ENCODE measurements at regions not wholly inside any gene's neighbourhood (a gene's known extent, or its start where the extent isn't known, plus 50 kb on each side); places are given as distances from the start of the nearest gene placed in this dataset.
A peak's percentile ranks its signal among the peaks of the same experiment; 100 is the strongest.

DNA sequence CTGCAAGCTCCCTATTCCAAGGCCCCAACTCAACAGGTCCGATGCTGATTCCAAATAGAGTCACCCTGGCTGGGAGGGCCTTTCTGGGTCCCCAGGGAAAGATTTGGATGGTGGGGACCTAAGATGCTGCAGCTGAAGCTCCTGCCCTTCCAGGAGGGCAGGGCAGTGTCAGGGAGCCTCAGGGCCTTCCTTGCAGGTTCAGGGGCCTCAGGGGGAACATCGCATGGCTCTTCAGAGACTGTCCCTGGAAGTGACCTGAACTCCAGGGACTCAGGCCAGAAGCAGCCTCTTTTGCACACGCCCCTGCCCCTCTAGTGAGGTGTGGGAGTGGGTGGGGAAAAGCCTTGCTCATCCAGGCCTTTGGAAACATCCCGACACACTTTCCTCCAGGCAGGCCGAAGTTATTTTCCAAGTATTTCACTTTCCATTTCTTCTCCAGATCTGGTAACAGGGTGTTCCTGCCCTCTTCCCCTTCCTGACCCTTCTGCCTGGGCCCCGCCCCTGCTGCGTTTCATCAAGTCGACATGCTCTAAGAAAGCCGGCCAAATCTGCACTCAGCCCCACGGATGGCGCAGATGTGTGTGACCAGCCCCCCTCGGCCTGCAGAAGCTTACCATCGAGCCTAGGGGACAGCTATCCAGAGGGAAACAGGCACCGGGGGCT, 159.5 kb downstream of the FGF18 start:
- H3K4me1 ChIP-seq (ENCODE audit: control insufficient read depth in 2 of 2, insufficient read depth in 2 of 2, low read length in 2 of 2) = no peaks in the 10 kb centered on the region
- peaks cover 0 to 34% (median 13%) of the 10 kb centered on the region in 5 donors for H3K27me3 Mint-ChIP-seq
- ChIA-PET CTCF (no interaction called here), POLR2A (no interaction called here)
- no peak overlapping the region for H3K27ac ChIP-seq (ENCODE audit: low read depth, low read length)
- H3K27ac Mint-ChIP-seq = no peak overlapping the region
- H3K4me3 ChIP-seq (ENCODE audit: low read length) = no peak overlapping the region
- H3K4me3 Mint-ChIP-seq = no peak overlapping the region
- intact Hi-C loops (cut with micrococcal nuclease) = no loop called here
- no peaks in the 10 kb centered on the region for H3K9me3 ChIP-seq (ENCODE audit: control insufficient read depth in 2 of 3, low read length in 3 of 3)
- ATAC-seq (no peak), DNase-seq (no peak)
- H3K27me3 ChIP-seq (ENCODE audit: control insufficient read depth in 2 of 2, insufficient read depth in 2 of 2, low read length in 2 of 2) = no peaks in the 10 kb centered on the region
- no peaks in the 10 kb centered on the region for H3K36me3 ChIP-seq (ENCODE audit: control insufficient read depth in 2 of 3, insufficient read depth in 3 of 3, low read length in 3 of 3)
- peaks cover 0 to 4% (median 0%) of the 10 kb centered on the region in 5 donors for H3K36me3 Mint-ChIP-seq
- H3K9me3 Mint-ChIP-seq = peaks cover 0 to 16% (median 6%) of the 10 kb centered on the region in 11 donors
- H3K4me1 Mint-ChIP-seq = no peaks in the 10 kb centered on the region

DNA sequence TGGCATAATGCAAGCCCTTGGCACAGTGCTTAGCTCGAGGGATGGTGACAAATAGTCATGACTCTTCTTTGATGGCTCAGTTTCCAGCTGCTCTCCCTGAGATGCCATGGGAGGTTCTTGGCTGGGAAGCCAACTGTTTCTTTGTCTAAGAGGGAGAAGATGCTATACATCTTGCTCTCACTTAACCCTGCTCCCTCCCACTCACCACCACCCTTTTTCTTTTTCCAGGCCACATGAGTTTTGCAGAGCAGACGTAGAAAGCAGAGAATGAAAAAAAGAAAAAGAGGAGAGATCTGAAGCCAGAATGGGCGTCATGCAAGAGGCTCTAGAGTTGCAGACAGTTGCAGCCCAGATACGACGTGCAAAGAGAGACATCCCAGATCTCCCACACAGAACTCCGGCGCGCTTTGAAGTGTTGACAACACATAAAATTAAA, 160.5 kb downstream of the FGF18 start:
- Histone ChIP-seq H3K36me3 (ENCODE audit: control insufficient read depth in 2 of 3, insufficient read depth in 3 of 3, low read length in 3 of 3) (no peaks in the 10 kb centered on the region), H3K4me3 (ENCODE audit: low read length) (no peak overlapping the region), H3K27me3 (ENCODE audit: control insufficient read depth in 2 of 2, insufficient read depth in 2 of 2, low read length in 2 of 2) (no peaks in the 10 kb centered on the region), H3K27ac (ENCODE audit: low read depth, low read length) (no peak overlapping the region), H3K9me3 (ENCODE audit: control insufficient read depth in 2 of 3, low read length in 3 of 3) (no peaks in the 10 kb centered on the region), H3K4me1 (ENCODE audit: control insufficient read depth in 2 of 2, insufficient read depth in 2 of 2, low read length in 2 of 2) (no peaks in the 10 kb centered on the region)
- H3K27ac Mint-ChIP-seq = no peak overlapping the region
- peaks cover 0 to 33% (median 14%) of the 10 kb centered on the region in 5 donors for H3K27me3 Mint-ChIP-seq
- H3K4me1 Mint-ChIP-seq = no peaks in the 10 kb centered on the region
- H3K9me3 Mint-ChIP-seq = peaks cover 0 to 13% (median 5%) of the 10 kb centered on the region in 11 donors
- DNase-seq (no peak), ATAC-seq (no peak)
- H3K4me3 Mint-ChIP-seq = no peak overlapping the region
- POLR2A ChIA-PET = no interaction called here
- intact Hi-C loops (cut with micrococcal nuclease) = no loop called here
- H3K36me3 Mint-ChIP-seq = peaks cover 0 to 4% (median 0%) of the 10 kb centered on the region in 5 donors
- CTCF ChIA-PET = no interaction called here

DNA sequence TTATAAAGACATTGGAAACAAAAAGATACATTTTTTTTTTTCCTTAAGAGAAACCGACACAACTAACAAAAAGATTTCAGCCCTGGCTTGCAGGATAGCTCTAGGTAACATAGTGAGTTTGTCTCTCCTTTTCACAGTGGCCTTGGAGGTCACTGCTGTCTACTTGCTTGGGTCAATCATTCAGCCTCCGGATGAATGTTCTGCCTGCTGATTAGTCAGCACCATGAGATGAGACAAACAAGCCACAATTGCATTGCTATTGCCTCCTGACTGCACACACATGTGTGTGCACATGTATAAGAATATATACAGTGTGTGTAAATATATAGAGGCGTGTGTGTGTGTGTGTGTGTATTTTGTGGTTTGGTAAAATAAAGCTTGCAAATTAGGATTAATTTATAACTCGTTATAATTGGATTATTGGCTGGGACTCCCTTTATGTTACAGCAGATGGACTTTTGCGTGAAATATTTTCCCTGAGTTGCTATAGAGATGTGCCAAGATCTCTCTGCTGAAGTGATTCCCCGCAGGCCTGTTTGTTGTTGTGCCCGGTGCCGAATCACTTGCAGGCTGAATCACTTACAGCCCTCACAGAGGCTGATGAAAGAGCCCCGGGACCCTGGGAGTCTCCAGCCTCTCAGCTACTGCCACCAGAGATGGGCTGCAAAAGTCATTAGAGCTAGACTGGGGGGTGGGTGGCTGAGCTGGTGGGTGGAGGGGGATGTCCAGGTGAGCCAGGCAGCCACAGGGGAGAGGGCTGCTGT, 161.2 kb downstream of the FGF18 start:
- Mint-ChIP-seq H3K27me3 (peaks cover 0 to 31% (median 14%) of the 10 kb centered on the region in 5 donors), H3K4me1 (no peaks in the 10 kb centered on the region), H3K4me3 (no peak overlapping the region), H3K27ac (no peak overlapping the region), H3K9me3 (peaks cover 0 to 11% (median 5%) of the 10 kb centered on the region in 11 donors), H3K36me3 (peaks cover 0 to 4% (median 0%) of the 10 kb centered on the region in 5 donors)
- ChIA-PET POLR2A (no interaction called here), CTCF (no interaction called here)
- Histone ChIP-seq H3K27me3 (ENCODE audit: control insufficient read depth in 2 of 2, insufficient read depth in 2 of 2, low read length in 2 of 2) (no peaks in the 10 kb centered on the region), H3K4me1 (ENCODE audit: control insufficient read depth in 2 of 2, insufficient read depth in 2 of 2, low read length in 2 of 2) (no peaks in the 10 kb centered on the region), H3K27ac (ENCODE audit: low read depth, low read length) (no peak overlapping the region), H3K36me3 (ENCODE audit: control insufficient read depth in 2 of 3, insufficient read depth in 3 of 3, low read length in 3 of 3) (no peaks in the 10 kb centered on the region), H3K9me3 (ENCODE audit: control insufficient read depth in 2 of 3, low read length in 3 of 3) (no peaks in the 10 kb centered on the region), H3K4me3 (ENCODE audit: low read length) (no peak overlapping the region)
- intact Hi-C loops (cut with micrococcal nuclease) = no loop called here
- DNase-seq = no peak
- no peak for ATAC-seq

DNA sequence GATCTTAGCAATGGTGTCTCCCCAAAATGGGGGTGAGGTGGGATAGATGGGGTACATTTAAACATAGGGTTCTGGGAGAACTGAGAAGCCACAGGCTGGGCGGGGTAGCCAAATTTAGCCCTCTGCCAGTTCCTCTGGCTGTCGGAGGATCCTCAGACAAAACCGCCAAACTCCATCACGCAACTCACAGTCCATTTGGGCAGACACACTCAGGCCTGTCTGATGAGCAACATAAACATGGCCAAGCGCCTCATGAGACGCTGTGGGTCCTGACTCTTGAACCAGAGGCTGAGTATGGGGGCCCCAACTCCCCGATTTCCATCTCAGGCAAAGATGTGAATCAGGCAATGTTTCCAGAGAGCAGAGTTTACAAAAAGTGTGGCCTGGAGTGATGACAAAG, 162.3 kb downstream of the FGF18 start:
- DNase-seq (no peak), ATAC-seq (no peak)
- Mint-ChIP-seq H3K4me1 (no peaks in the 10 kb centered on the region), H3K4me3 (no peak overlapping the region), H3K27ac (no peak overlapping the region), H3K27me3 (peaks cover 0 to 35% (median 10%) of the 10 kb centered on the region in 5 donors), H3K9me3 (peaks cover 0 to 2% (median 0%) of the 10 kb centered on the region in 11 donors), H3K36me3 (no peaks in the 10 kb centered on the region)
- H3K9me3 ChIP-seq (ENCODE audit: control insufficient read depth in 2 of 3, low read length in 3 of 3) = no peaks in the 10 kb centered on the region
- CTCF ChIA-PET = no interaction called here
- H3K4me3 ChIP-seq (ENCODE audit: low read length) = no peak overlapping the region
- intact Hi-C loops (cut with micrococcal nuclease) = no loop called here
- POLR2A ChIA-PET = no interaction called here
- no peaks in the 10 kb centered on the region for H3K4me1 ChIP-seq (ENCODE audit: control insufficient read depth in 2 of 2, insufficient read depth in 2 of 2, low read length in 2 of 2)
- H3K27ac ChIP-seq (ENCODE audit: low read depth, low read length) = no peak overlapping the region
- H3K27me3 ChIP-seq (ENCODE audit: control insufficient read depth in 2 of 2, insufficient read depth in 2 of 2, low read length in 2 of 2) = no peaks in the 10 kb centered on the region
- H3K36me3 ChIP-seq (ENCODE audit: control insufficient read depth in 2 of 3, insufficient read depth in 3 of 3, low read length in 3 of 3) = no peaks in the 10 kb centered on the region

DNA sequence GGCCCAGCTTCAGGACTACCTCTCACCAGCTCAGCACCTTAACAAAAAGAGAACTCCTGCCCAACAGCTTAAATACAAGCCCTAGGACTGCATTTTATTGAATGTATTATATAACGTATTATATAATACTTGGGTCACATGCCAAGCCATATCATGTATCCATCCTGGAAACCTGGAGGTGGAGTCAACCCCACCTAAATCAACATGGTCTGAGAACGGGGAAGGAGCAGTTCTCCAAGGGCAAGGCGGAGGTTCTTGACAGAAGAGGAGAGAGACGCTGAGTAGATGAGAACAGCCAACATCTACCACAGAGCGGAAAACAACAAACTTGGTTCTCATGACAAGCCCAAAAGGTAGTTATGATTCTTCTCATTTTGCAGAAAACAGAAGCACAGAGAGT, 163.4 kb downstream of the FGF18 start:
- Mint-ChIP-seq H3K27ac (peak overlapping the region in 1 of 9 donors; percentile 3), H3K4me1 (no peaks in the 10 kb centered on the region), H3K9me3 (no peaks in the 10 kb centered on the region), H3K27me3 (peaks cover 0 to 45% (median 14%) of the 10 kb centered on the region in 5 donors), H3K36me3 (no peaks in the 10 kb centered on the region), H3K4me3 (no peak overlapping the region)
- POLR2A ChIA-PET = no interaction called here
- no peaks in the 10 kb centered on the region for H3K27me3 ChIP-seq (ENCODE audit: control insufficient read depth in 2 of 2, insufficient read depth in 2 of 2, low read length in 2 of 2)
- ATAC-seq (no peak), DNase-seq (no peak)
- CTCF ChIA-PET = no interaction called here
- intact Hi-C loops (cut with micrococcal nuclease) = no loop called here
- no peaks in the 10 kb centered on the region for H3K9me3 ChIP-seq (ENCODE audit: control insufficient read depth in 2 of 3, low read length in 3 of 3)
- no peak overlapping the region for H3K27ac ChIP-seq (ENCODE audit: low read depth, low read length)
- H3K4me1 ChIP-seq (ENCODE audit: control insufficient read depth in 2 of 2, insufficient read depth in 2 of 2, low read length in 2 of 2) = no peaks in the 10 kb centered on the region
- H3K36me3 ChIP-seq (ENCODE audit: control insufficient read depth in 2 of 3, insufficient read depth in 3 of 3, low read length in 3 of 3) = no peaks in the 10 kb centered on the region
- H3K4me3 ChIP-seq (ENCODE audit: low read length) = no peak overlapping the region

DNA sequence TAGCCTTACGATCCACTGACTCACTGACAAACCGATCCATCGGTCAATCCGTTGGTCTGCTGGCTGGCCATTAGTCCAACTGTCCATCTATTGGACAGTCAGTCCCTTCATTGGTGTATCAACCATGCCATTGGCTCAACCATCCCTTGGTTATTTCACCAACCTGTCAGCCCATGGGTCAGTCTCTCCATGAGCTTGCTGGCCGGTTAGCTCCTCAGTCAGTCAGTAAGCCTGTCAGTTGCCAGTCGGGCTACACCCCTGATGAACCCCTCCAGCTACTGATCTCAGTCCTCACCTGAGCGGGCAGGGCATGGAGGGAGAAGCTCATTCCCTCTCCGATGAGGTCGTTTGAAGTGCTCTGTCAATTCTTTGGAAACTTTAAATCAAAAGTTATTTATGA, 166.5 kb downstream of the FGF18 start:
- no peaks in the 10 kb centered on the region for H3K9me3 Mint-ChIP-seq

DNA sequence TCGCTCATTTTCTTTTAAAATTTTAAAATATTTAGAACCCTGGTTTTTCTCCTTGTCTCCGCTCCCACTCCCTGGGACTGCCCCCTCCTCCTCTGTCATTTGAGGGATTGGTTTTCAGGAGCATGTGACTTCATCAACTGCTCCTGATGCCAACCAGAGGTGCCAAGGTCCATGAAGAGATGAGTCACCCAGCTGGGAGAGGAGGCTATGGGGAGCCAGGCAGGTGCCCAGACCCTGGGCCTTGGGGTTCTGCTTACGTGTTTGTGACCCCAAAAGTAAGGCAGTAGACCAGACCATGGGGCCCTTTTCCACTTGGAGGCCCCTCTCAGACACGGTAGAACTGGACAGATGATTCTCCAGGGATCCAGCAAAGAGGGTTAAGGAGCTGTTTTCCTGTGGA, 167.0 kb downstream of the FGF18 start:
- H3K27me3 ChIP-seq (ENCODE audit: control insufficient read depth in 2 of 2, insufficient read depth in 2 of 2, low read length in 2 of 2) = no peaks in the 10 kb centered on the region
- H3K9me3 ChIP-seq (ENCODE audit: control insufficient read depth in 2 of 3, low read length in 3 of 3) = no peaks in the 10 kb centered on the region
- no peak overlapping the region for H3K4me3 ChIP-seq (ENCODE audit: low read length)
- no peak for ATAC-seq
- DNase-seq = no peak
- H3K36me3 ChIP-seq (ENCODE audit: control insufficient read depth in 2 of 3, insufficient read depth in 3 of 3, low read length in 3 of 3) = no peaks in the 10 kb centered on the region
- intact Hi-C loops (cut with micrococcal nuclease) = no loop called here
- H3K4me1 ChIP-seq (ENCODE audit: control insufficient read depth in 2 of 2, insufficient read depth in 2 of 2, low read length in 2 of 2) = no peaks in the 10 kb centered on the region
- H3K27me3 Mint-ChIP-seq = peaks cover 0 to 34% (median 13%) of the 10 kb centered on the region in 5 donors
- no peak overlapping the region for H3K27ac Mint-ChIP-seq
- no peaks in the 10 kb centered on the region for H3K36me3 Mint-ChIP-seq
- no peaks in the 10 kb centered on the region for H3K4me1 Mint-ChIP-seq
- H3K27ac ChIP-seq (ENCODE audit: low read depth, low read length) = no peak overlapping the region
- H3K4me3 Mint-ChIP-seq = no peak overlapping the region
- H3K9me3 Mint-ChIP-seq = no peaks in the 10 kb centered on the region
- POLR2A ChIA-PET = no interaction called here
- CTCF ChIA-PET = no interaction called here

More for the DNA sequence above, 166.5 kb downstream of the FGF18 start:
- H3K36me3 ChIP-seq (ENCODE audit: control insufficient read depth in 2 of 3, insufficient read depth in 3 of 3, low read length in 3 of 3) = no peaks in the 10 kb centered on the region
- no peaks in the 10 kb centered on the region for H3K27me3 ChIP-seq (ENCODE audit: control insufficient read depth in 2 of 2, insufficient read depth in 2 of 2, low read length in 2 of 2)
- peaks cover 0 to 32% (median 13%) of the 10 kb centered on the region in 5 donors for H3K27me3 Mint-ChIP-seq
- H3K4me3 ChIP-seq (ENCODE audit: low read length) = no peak overlapping the region
- CTCF ChIA-PET = no interaction called here
- no peak overlapping the region for H3K27ac ChIP-seq (ENCODE audit: low read depth, low read length)
- POLR2A ChIA-PET = no interaction called here
- intact Hi-C loops (cut with micrococcal nuclease) = no loop called here
- no peak for DNase-seq
- no peaks in the 10 kb centered on the region for H3K4me1 Mint-ChIP-seq
- H3K27ac Mint-ChIP-seq = no peak overlapping the region
- no peak for ATAC-seq
- H3K4me1 ChIP-seq (ENCODE audit: control insufficient read depth in 2 of 2, insufficient read depth in 2 of 2, low read length in 2 of 2) = no peaks in the 10 kb centered on the region
- no peaks in the 10 kb centered on the region for H3K9me3 ChIP-seq (ENCODE audit: control insufficient read depth in 2 of 3, low read length in 3 of 3)
- no peaks in the 10 kb centered on the region for H3K36me3 Mint-ChIP-seq
- H3K4me3 Mint-ChIP-seq = no peak overlapping the region
